Neural cell (in vitro differentiated cells): ENCODE measurements at regions not wholly inside any gene's neighbourhood (a gene's known extent, or its start where the extent isn't known, plus 50 kb on each side); places are given as distances from the start of the nearest gene placed in this dataset.

Experiments used
- H2AFZ ChIP-seq: fragments of 200-600, 300-800 bp; sonication (generic), shearing (Covaris generic); 2 replicates; pipeline ENCODE4 v1.6.0; 2014; ENCODE audit warnings: low read depth, mild to moderate bottlenecking, antibody characterized with exemption, low read length, moderate library complexity
- H3F3A ChIP-seq: fragments of 200-600 bp; shearing (Covaris generic); 2 replicates; pipeline ENCODE4 v1.6.1; 2016; ENCODE audit warnings: mild to moderate bottlenecking, moderate library complexity, mixed read lengths, antibody characterized with exemption, low read length; ENCODE audit not compliant: insufficient read depth, poor library complexity, severe bottlenecking
- H3K27ac ChIP-seq: fragments of 200-600, 300-800 bp; sonication (generic), shearing (Covaris generic); 2 replicates; pipeline ENCODE4 v1.5.1; 2014; ENCODE audit warnings: mild to moderate bottlenecking, low read length, moderate library complexity
- H3K27me3 ChIP-seq: fragments of 300-800, 200-600 bp; sonication (generic), shearing (Covaris generic); 2 replicates; pipeline ENCODE4 v1.6.0; 2014; ENCODE audit warnings: mild to moderate bottlenecking, low read depth, low read length, moderate library complexity; ENCODE audit not compliant: insufficient read depth
- H3K36me3 ChIP-seq: fragments of 300-800, 200-600 bp; sonication (generic), shearing (Covaris generic); 2 replicates; pipeline ENCODE4 v1.5.1; 2014; ENCODE audit warnings: mild to moderate bottlenecking, antibody characterized with exemption, low read length, moderate library complexity; ENCODE audit not compliant: insufficient read depth
- H3K4me2 ChIP-seq: fragments of 300-800, 200-600 bp; sonication (generic), shearing (Covaris generic); 2 replicates; pipeline ENCODE4 v1.6.0; 2014; ENCODE audit warnings: mild to moderate bottlenecking, low read length
- H3K4me3 ChIP-seq: fragments of 300-800, 200-600 bp; sonication (generic), shearing (Covaris generic); 2 replicates; pipeline ENCODE4 v1.5.1; 2014; ENCODE audit warnings: mild to moderate bottlenecking, low read length, moderate library complexity
- H3K79me2 ChIP-seq: fragments of 200-600 bp; shearing (Covaris generic); replicated peaks from 2 replicates; pipeline ENCODE4 v1.6.0; 2014; ENCODE audit warnings: mild to moderate bottlenecking, low read length, moderate library complexity; ENCODE audit not compliant: insufficient read depth
- H3K9ac ChIP-seq: fragments of 300-800, 200-600 bp; sonication (generic), shearing (Covaris generic); 2 replicates; pipeline ENCODE4 v1.6.1; 2016; ENCODE audit warnings: mild to moderate bottlenecking, low read length, mixed read lengths
- H3K9me2 ChIP-seq: fragments of 200-600 bp; shearing (Covaris generic); 2 replicates; pipeline ENCODE4 v1.6.1; 2016; ENCODE audit warnings: mild to moderate bottlenecking, low read length, mixed read lengths; ENCODE audit not compliant: insufficient read depth
- H3K9me3 ChIP-seq: fragments of 200-600, 300-800 bp; sonication (generic), shearing (Covaris generic); 2 replicates; pipeline ENCODE4 v1.6.1; 2016; ENCODE audit warnings: mild to moderate bottlenecking, mixed run types, low read length, moderate library complexity, mixed read lengths
- H4K20me1 ChIP-seq: fragments of 200-600 bp; shearing (Covaris generic); 2 replicates; pipeline ENCODE4 v1.6.1; 2016; ENCODE audit warnings: mild to moderate bottlenecking, mixed run types; ENCODE audit not compliant: insufficient read depth
- CTCF ChIP-seq: fragments of 450-650 bp; IDR thresholded peaks from 2 replicates; pipeline ENCODE4 v1.5.1; 2014; ENCODE audit warnings: antibody characterized with exemption, mild to moderate bottlenecking, moderate library complexity; ENCODE audit not compliant: poor library complexity, severe bottlenecking
- EP300 ChIP-seq: fragments of 450-650 bp; conservative IDR thresholded peaks from 2 replicates; pipeline ENCODE4 v1.6.1; 2014; ENCODE audit warnings: antibody characterized with exemption, mild to moderate bottlenecking, moderate library complexity; ENCODE audit not compliant: poor library complexity, severe bottlenecking
- EZH2 ChIP-seq: fragments of 200-600, 300-800 bp; shearing (Covaris generic), sonication (generic); IDR thresholded peaks from 2 replicates; pipeline ENCODE4 v1.6.1; 2014; ENCODE audit warnings: antibody characterized with exemption, low read length, borderline replicate concordance, mild to moderate bottlenecking; ENCODE audit not compliant: insufficient read depth, poor library complexity, severe bottlenecking
- MXI1 ChIP-seq: fragments of 450-650 bp; conservative IDR thresholded peaks from 2 replicates; pipeline ENCODE4 v1.6.1; 2014; ENCODE audit warnings: antibody characterized with exemption, mild to moderate bottlenecking; ENCODE audit not compliant: poor library complexity, severe bottlenecking
- POLR2AphosphoS5 ChIP-seq: IDR thresholded peaks from 2 replicates; pipeline ENCODE4 v1.6.1; 2012
- RAD21 ChIP-seq: fragments of 450-650 bp; conservative IDR thresholded peaks from 2 replicates; pipeline ENCODE4 v1.6.1; 2014; ENCODE audit warnings: antibody characterized with exemption, mild to moderate bottlenecking, moderate library complexity
- REST ChIP-seq: IDR thresholded peaks from 2 replicates; pipeline ENCODE4 v1.6.1; 2012; ENCODE audit warnings: borderline replicate concordance
- SMC3 ChIP-seq: fragments of 450-650 bp; conservative IDR thresholded peaks from 2 replicates; pipeline ENCODE4 v1.6.1; 2014; ENCODE audit warnings: antibody characterized with exemption, mild to moderate bottlenecking, moderate library complexity; ENCODE audit not compliant: poor library complexity
- TAF1 ChIP-seq: IDR thresholded peaks from 2 replicates; pipeline ENCODE4 v1.6.1; 2012; ENCODE audit warnings: low read depth

DNA sequence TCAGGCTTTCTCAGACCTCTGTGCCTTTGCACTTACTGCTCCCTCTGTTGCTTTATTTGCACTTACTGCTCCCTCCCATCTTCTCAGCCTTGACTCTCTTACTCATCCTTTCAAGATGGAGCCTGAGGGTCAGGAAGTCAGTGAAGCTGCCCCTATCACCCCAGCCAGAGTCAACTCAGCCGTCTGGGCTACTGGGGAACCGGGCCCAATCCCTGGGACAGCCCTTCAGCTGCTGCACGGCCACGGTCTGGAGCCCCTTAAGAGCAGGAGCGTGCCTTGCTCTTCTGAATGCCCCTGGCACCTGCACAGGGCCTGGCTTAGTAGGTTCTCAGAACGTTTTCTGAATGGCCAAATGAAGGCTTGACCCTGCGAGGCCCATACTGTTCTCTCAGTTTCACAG is 244.4 kb downstream of the FOXD2 start:
- H3K9me3 ChIP-seq: no peaks in the 10 kb centered on the region
- no peaks in the 10 kb centered on the region for H3K27me3 ChIP-seq
- H3K4me2 ChIP-seq: no peak overlapping the region
- no peak overlapping the region for H3K4me3 ChIP-seq
- no peak overlapping the region for H2AFZ ChIP-seq
- H3K9me2 ChIP-seq: no peaks in the 10 kb centered on the region
- no peaks in the 10 kb centered on the region for H3K79me2 ChIP-seq
- no peaks in the 10 kb centered on the region for H4K20me1 ChIP-seq
- TF ChIP-seq POLR2AphosphoS5: no peak
- TF ChIP-seq CTCF: no peak
- TF ChIP-seq EZH2: no peak
- no peak for TF ChIP-seq EP300
- no peak for TF ChIP-seq RAD21
- TF ChIP-seq MXI1: no peak
- TF ChIP-seq REST: no peak
- no peak for TF ChIP-seq TAF1
- TF ChIP-seq SMC3: no peak
- no peaks in the 10 kb centered on the region for H3K36me3 ChIP-seq
- no peak overlapping the region for H3K9ac ChIP-seq
- no peaks in the 10 kb centered on the region for H3F3A ChIP-seq
- H3K27ac ChIP-seq: no peak overlapping the region

DNA sequence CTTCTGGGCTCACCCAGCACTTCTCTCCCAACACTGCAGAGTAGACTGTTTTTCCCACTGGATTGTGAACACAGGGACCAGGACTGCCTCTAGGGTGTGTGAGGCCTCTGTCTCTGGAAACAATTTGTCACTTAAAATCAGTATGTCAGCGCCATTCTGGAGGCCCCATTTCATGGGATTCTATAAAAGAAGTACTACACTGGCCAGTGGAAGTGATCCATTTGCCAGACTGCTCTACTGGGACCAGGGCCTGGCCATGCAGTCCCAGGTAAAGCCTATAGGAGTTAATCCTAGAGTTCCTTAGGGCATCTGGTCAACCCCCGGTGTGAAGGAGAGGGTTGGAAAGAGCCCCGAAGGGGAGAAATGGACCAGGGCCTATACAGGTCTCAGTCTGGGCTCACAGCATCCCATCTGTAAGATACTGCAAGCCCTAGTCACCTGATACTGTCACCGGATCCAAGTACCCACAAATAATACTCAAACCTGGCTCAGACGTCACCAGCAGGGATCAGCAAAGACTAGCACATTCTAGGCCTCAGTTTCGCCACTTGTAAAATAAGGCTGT is 245.0 kb downstream of the FOXD2 start:
- TF ChIP-seq SMC3 (no peak), RAD21 (no peak), TAF1 (no peak), MXI1 (no peak), POLR2AphosphoS5 (no peak), EP300 (no peak), CTCF (no peak), EZH2 (no peak)
- H3K36me3 ChIP-seq: no peaks in the 10 kb centered on the region
- H4K20me1 ChIP-seq: no peaks in the 10 kb centered on the region

More for the DNA sequence above, 245.0 kb downstream of the FOXD2 start:
- no peaks in the 10 kb centered on the region for H3K9me3 ChIP-seq
- H3K27me3 ChIP-seq: no peaks in the 10 kb centered on the region
- H3K9ac ChIP-seq: no peak overlapping the region
- no peak overlapping the region for H3K4me3 ChIP-seq
- no peak overlapping the region for H3K4me2 ChIP-seq
- H3F3A ChIP-seq: no peaks in the 10 kb centered on the region
- no peak overlapping the region for H2AFZ ChIP-seq
- H3K9me2 ChIP-seq: no peaks in the 10 kb centered on the region
- H3K79me2 ChIP-seq: no peaks in the 10 kb centered on the region
- H3K27ac ChIP-seq: no peak overlapping the region
